ENCODE measurements at regions not wholly inside any gene's neighbourhood (a gene's known extent, or its start where the extent isn't known, plus 50 kb on each side); places are given as distances from the start of the nearest gene placed in this dataset.

DNA sequence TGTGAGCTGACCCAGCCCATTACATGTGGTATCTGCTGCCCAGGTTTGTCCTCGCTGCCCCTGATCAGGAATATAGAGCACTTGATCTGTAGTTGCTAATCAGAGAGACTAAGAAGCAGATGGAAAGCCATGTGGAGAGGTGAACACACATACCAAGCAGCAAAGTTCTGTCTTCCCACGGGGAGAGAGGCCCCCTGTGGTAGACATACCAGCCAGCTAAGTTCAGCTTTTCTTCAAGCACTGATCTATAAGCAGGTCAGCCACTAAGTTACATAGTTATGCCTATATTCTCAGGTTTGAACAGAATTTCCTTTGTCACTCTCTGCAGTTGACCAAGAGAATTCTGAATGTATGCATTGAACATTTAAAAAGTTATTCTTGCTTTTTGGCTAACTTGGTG, 76.4 kb downstream of the DDX3Y start:
- no peak for DNase-seq
- H3K36me3 ChIP-seq: no peaks in the 10 kb centered on the region
- H3K9me3 ChIP-seq: no peaks in the 10 kb centered on the region
- no peak overlapping the region for H3K4me3 ChIP-seq
- TF ChIP-seq, protein P1, sequence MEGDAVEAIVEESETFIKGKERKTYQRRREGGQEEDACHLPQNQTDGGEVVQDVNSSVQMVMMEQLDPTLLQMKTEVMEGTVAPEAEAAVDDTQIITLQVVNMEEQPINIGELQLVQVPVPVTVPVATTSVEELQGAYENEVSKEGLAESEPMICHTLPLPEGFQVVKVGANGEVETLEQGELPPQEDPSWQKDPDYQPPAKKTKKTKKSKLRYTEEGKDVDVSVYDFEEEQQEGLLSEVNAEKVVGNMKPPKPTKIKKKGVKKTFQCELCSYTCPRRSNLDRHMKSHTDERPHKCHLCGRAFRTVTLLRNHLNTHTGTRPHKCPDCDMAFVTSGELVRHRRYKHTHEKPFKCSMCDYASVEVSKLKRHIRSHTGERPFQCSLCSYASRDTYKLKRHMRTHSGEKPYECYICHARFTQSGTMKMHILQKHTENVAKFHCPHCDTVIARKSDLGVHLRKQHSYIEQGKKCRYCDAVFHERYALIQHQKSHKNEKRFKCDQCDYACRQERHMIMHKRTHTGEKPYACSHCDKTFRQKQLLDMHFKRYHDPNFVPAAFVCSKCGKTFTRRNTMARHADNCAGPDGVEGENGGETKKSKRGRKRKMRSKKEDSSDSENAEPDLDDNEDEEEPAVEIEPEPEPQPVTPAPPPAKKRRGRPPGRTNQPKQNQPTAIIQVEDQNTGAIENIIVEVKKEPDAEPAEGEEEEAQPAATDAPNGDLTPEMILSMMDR (IDR thresholded peaks at IDR 0.05): no peak
- no peaks in the 10 kb centered on the region for H3K27me3 ChIP-seq
- H3K27ac ChIP-seq: no peak overlapping the region
- H3K4me1 ChIP-seq: no peaks in the 10 kb centered on the region

DNA sequence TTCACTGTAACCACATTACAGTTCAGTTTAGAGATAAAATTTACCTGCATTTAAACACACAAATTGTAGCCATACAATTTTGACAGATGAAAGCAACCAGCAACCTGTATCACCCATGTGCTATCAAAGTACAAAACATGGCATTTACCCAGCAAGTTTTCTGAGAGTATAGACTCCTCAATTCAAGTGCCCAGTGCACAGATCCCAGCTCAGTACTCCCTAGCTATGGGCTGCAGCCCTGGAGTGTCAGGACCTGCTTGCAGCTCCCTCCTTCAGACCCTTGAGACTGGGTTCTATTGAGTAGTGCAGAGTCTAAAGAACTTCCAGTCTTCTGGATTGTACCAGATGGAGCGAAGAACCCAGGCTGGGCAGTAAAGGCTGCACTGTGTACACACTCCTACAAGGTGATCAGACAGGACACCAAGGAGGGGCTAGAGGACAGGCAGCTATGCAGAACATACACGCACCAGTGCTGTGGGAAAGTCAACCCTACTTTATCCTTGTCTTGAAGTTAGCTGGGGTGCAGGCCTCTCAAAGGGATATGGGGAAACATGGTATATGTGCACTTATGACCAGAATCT, 77.7 kb downstream of the DDX3Y start:
- H3K4me1 ChIP-seq: no peaks in the 10 kb centered on the region
- no peaks in the 10 kb centered on the region for H3K27me3 ChIP-seq

GRCh38 chrY:12984637-12985344, 80.1 kb downstream of the DDX3Y start:
- no peak overlapping the region for H3K4me3 ChIP-seq
- H3K9me3 ChIP-seq: no peaks in the 10 kb centered on the region
- no peaks in the 10 kb centered on the region for H3K4me1 ChIP-seq
- no peak for TF ChIP-seq POLR2A (IDR thresholded peaks at IDR 0.05)
- TF ChIP-seq, protein P1 (IDR thresholded peaks at IDR 0.05): no peak
- no peak for DNase-seq
- H3K36me3 ChIP-seq: no peaks in the 10 kb centered on the region
- no peaks in the 10 kb centered on the region for H3K27me3 ChIP-seq
- H3K27ac ChIP-seq: no peak overlapping the region

More for the DNA sequence above, 77.7 kb downstream of the DDX3Y start:
- no peak for DNase-seq
- Histone ChIP-seq H3K36me3 (no peaks in the 10 kb centered on the region), H3K27ac (no peak overlapping the region), H3K9me3 (no peaks in the 10 kb centered on the region), H3K4me3 (no peak overlapping the region)
- TF ChIP-seq, protein P1 (IDR thresholded peaks at IDR 0.05): no peak
- no peak for TF ChIP-seq POLR2A (IDR thresholded peaks at IDR 0.05)

DNA sequence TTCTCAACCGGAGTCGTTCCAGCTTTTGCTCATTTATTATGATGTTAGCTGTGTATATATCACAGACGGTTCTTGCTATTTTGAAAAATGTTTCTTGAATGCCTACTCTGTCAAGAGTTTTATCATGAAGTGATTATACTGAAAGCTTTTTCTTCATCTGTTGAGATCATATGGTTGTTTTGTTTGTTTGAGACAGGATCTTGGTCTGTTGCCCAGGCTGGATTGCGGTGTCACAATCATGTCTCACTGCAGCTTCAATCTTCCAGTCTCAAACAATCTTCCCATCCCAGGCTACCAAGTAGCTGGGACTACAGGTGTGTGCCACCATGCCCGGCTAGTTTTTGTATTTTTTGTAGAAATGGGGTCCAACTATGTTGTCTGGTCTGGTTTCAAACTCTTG, 112.8 kb downstream of the DDX3Y start:
- no peaks in the 10 kb centered on the region for H3K27me3 ChIP-seq
- no peaks in the 10 kb centered on the region for H3K36me3 ChIP-seq
- no peak overlapping the region for H3K27ac ChIP-seq
- no peaks in the 10 kb centered on the region for H3K4me1 ChIP-seq
- no peak for DNase-seq
- TF ChIP-seq, protein P1 (IDR thresholded peaks at IDR 0.05): no peak
- TF ChIP-seq POLR2A (IDR thresholded peaks at IDR 0.05): no peak
- no peaks in the 10 kb centered on the region for H3K9me3 ChIP-seq
- H3K4me3 ChIP-seq: no peak overlapping the region

- no peak for TF ChIP-seq POLR2A (IDR thresholded peaks at IDR 0.05)
- TF ChIP-seq, protein P1 (IDR thresholded peaks at IDR 0.05): no peak
- Histone ChIP-seq H3K9me3 (no peaks in the 10 kb centered on the region), H3K36me3 (no peaks in the 10 kb centered on the region), H3K4me3 (no peak overlapping the region), H3K27ac (no peak overlapping the region), H3K4me1 (no peaks in the 10 kb centered on the region), H3K27me3 (no peaks in the 10 kb centered on the region)
- DNase-seq: no peak
These were observed 114.8 kb downstream of the DDX3Y start for GRCh38 chrY:13019486-13019885.
